Stimulated activated CD4-positive, alpha-beta T cell treated with anti-CD3 and anti-CD28 coated beads, Interleukin-15, amount 100 ng/mL, for 24 hours (primary cell): ENCODE measurements at regions not wholly inside any gene's neighbourhood (a gene's known extent, or its start where the extent isn't known, plus 50 kb on each side); places are given as distances from the start of the nearest gene placed in this dataset.

Experiments
- DNase-seq: peaks from one replicate; pipeline ENCODE4 v3.0.0-alpha.2; 2020

GRCh38 chr10:111458256-111458655 is 381.4 kb downstream of the ADRA2A start:
- no peak for DNase-seq

- DNase-seq = no peak
Observed at GRCh38 chr10:111459967-111460366, 383.1 kb downstream of the ADRA2A start.

GRCh38 chr10:111472445-111472844 is 395.6 kb downstream of the ADRA2A start:
- DNase-seq = no peak

GRCh38 chr10:111473361-111473760 is 396.5 kb downstream of the ADRA2A start:
- DNase-seq = no peak

GRCh38 chr10:111474786-111475185 is 398.0 kb downstream of the ADRA2A start:
- DNase-seq = no peak

GRCh38 chr10:111475720-111476119 is 398.9 kb downstream of the ADRA2A start:
- DNase-seq = no peak

GRCh38 chr10:111478651-111479050 is 401.8 kb downstream of the ADRA2A start:
- no peak for DNase-seq

GRCh38 chr10:111479966-111480365 is 403.1 kb downstream of the ADRA2A start:
- no peak for DNase-seq

- no peak for DNase-seq
Observed at GRCh38 chr10:111481261-111481826, 404.5 kb downstream of the ADRA2A start.

- no peak for DNase-seq
Observed at GRCh38 chr10:111481866-111482265, 405.0 kb downstream of the ADRA2A start.

GRCh38 chr10:111482621-111483216 is 405.9 kb downstream of the ADRA2A start:
- no peak for DNase-seq

GRCh38 chr10:111485767-111486166 is 408.9 kb downstream of the ADRA2A start:
- DNase-seq = no peak

GRCh38 chr10:111486346-111486745 is 409.5 kb downstream of the ADRA2A start:
- DNase-seq = no peak

- no peak for DNase-seq
Observed at GRCh38 chr10:111488668-111489067, 411.8 kb downstream of the ADRA2A start.

- DNase-seq = no peak
Observed at GRCh38 chr10:111491154-111491553, 414.3 kb downstream of the ADRA2A start.

GRCh38 chr10:111493024-111493625 is 416.3 kb downstream of the ADRA2A start:
- DNase-seq = no peak

GRCh38 chr10:111498560-111498959 is 421.7 kb downstream of the ADRA2A start:
- DNase-seq = no peak

GRCh38 chr10:111504376-111504775 is 427.5 kb downstream of the ADRA2A start:
- no peak for DNase-seq

- no peak for DNase-seq
Observed at GRCh38 chr10:111506266-111507034, 429.6 kb downstream of the ADRA2A start.

- no peak for DNase-seq
Observed at GRCh38 chr10:111511751-111512150, 434.9 kb downstream of the ADRA2A start.

- no peak for DNase-seq
Observed at GRCh38 chr10:111515264-111515663, 438.4 kb downstream of the ADRA2A start.

- no peak for DNase-seq
Observed at GRCh38 chr10:111515706-111516105, 438.9 kb downstream of the ADRA2A start.

- no peak for DNase-seq
Observed at GRCh38 chr10:111516144-111516543, 439.3 kb downstream of the ADRA2A start.

GRCh38 chr10:111522141-111522540 is 445.3 kb downstream of the ADRA2A start:
- no peak for DNase-seq
